ENCODE measurements at regions not wholly inside any gene's neighbourhood (a gene's known extent, or its start where the extent isn't known, plus 50 kb on each side); places are given as distances from the start of the nearest gene placed in this dataset.
A peak's percentile ranks its signal among the peaks of the same experiment; 100 is the strongest.

GRCh38 chr14:29148221-29148620, 381.6 kb downstream of the FOXG1 start:
- no peak for TF ChIP-seq REST (IDR thresholded peaks at IDR 0.05; ENCODE audit: low read depth)
- TF ChIP-seq USF1 (IDR thresholded peaks at IDR 0.05): no peak
- TF ChIP-seq RAD21 (IDR thresholded peaks at IDR 0.05; ENCODE audit: low read depth): no peak
- no peak for TF ChIP-seq FOXM1 (IDR thresholded peaks at IDR 0.05; ENCODE audit: borderline replicate concordance, low read depth)
- TF ChIP-seq ZBTB7A (IDR thresholded peaks at IDR 0.05; ENCODE audit: low read depth): no peak
- no peak for TF ChIP-seq CREB1 (IDR thresholded peaks at IDR 0.05; ENCODE audit: low read depth)
- no peak for TF ChIP-seq MAX (IDR thresholded peaks at IDR 0.05)
- no peak for TF ChIP-seq TCF12 (IDR thresholded peaks at IDR 0.05; ENCODE audit: low read depth)

GRCh38 chr14:29149798-29150197, 383.2 kb downstream of the FOXG1 start:
- TF ChIP-seq CEBPB (IDR thresholded peaks at IDR 0.05) (no peak), REST (IDR thresholded peaks at IDR 0.05; ENCODE audit: low read depth) (no peak), CREB1 (IDR thresholded peaks at IDR 0.05; ENCODE audit: low read depth) (no peak)

- TF ChIP-seq YY1 (IDR thresholded peaks at IDR 0.05; ENCODE audit: low read depth) (no peak), CEBPB (IDR thresholded peaks at IDR 0.05) (no peak), CREB1 (IDR thresholded peaks at IDR 0.05; ENCODE audit: low read depth) (no peak)
These were observed 384.1 kb downstream of the FOXG1 start for GRCh38 chr14:29150659-29151058.

- TF ChIP-seq EP300 (IDR thresholded peaks at IDR 0.05; ENCODE audit: borderline replicate concordance) (no peak), MAX (IDR thresholded peaks at IDR 0.05) (no peak), CREB1 (IDR thresholded peaks at IDR 0.05; ENCODE audit: low read depth) (no peak), REST (IDR thresholded peaks at IDR 0.05; ENCODE audit: low read depth) (peak; percentile 31; the same call in 1 of the 2 replicates), TCF12 (IDR thresholded peaks at IDR 0.05; ENCODE audit: low read depth) (no peak), ZBTB7A (IDR thresholded peaks at IDR 0.05; ENCODE audit: low read depth) (no peak)
These were observed 389.5 kb downstream of the FOXG1 start for GRCh38 chr14:29156096-29156495.

- TF ChIP-seq USF1 (IDR thresholded peaks at IDR 0.05) (no peak), YY1 (IDR thresholded peaks at IDR 0.05; ENCODE audit: low read depth) (no peak), MAX (IDR thresholded peaks at IDR 0.05) (no peak), EP300 (IDR thresholded peaks at IDR 0.05; ENCODE audit: borderline replicate concordance) (no peak), FOXM1 (IDR thresholded peaks at IDR 0.05; ENCODE audit: borderline replicate concordance, low read depth) (no peak), REST (IDR thresholded peaks at IDR 0.05; ENCODE audit: low read depth) (no peak), TEAD4 (IDR thresholded peaks at IDR 0.05) (no peak), CEBPB (IDR thresholded peaks at IDR 0.05) (no peak), TCF12 (IDR thresholded peaks at IDR 0.05; ENCODE audit: low read depth) (no peak), ZBTB7A (IDR thresholded peaks at IDR 0.05; ENCODE audit: low read depth) (no peak), RAD21 (IDR thresholded peaks at IDR 0.05; ENCODE audit: low read depth) (no peak), EGR1 (IDR thresholded peaks at IDR 0.05) (no peak), TAF1 (IDR thresholded peaks at IDR 0.05; ENCODE audit: low read depth) (no peak), NFIC (IDR thresholded peaks at IDR 0.05) (no peak), CREB1 (IDR thresholded peaks at IDR 0.05; ENCODE audit: low read depth) (no peak)
These were observed 395.0 kb downstream of the FOXG1 start for GRCh38 chr14:29161593-29161992.
